CD14-positive monocyte (primary cell): ENCODE measurements at regions not wholly inside any gene's neighbourhood (a gene's known extent, or its start where the extent isn't known, plus 50 kb on each side); places are given as distances from the start of the nearest gene placed in this dataset.

Experiments
- DNase-seq, 3 donors: peaks; one replicate each; pipeline ENCODE4 v3.0.0-alpha.2; 2011 to 2022
- H2AFZ ChIP-seq: 2 replicates; pipeline ENCODE4 v1.6.0; 2012; ENCODE audit warnings: mild to moderate bottlenecking, low read depth, low read length, inconsistent platforms; ENCODE audit not compliant: insufficient read depth, poor library complexity, severe bottlenecking
- H3K27ac ChIP-seq, 2 donors: 1 replicate in 1 of 2; 2 replicates in 1 of 2; pipeline ENCODE4 v1.5.1; 2012 to 2013; ENCODE audit warnings: low read length in 2 of 2, control low read depth in 1 of 2, inconsistent platforms in 1 of 2, low read depth in 1 of 2, mild to moderate bottlenecking in 1 of 2
- H3K27me3 ChIP-seq, 2 donors: one replicate each; pipeline versions ENCODE4 v1.6.0 to v1.6.1; 2011 to 2013; ENCODE audit warnings: low read length in 2 of 2; ENCODE audit not compliant: control insufficient read depth in 2 of 2, insufficient read depth in 2 of 2
- H3K36me3 ChIP-seq, 2 donors: replicated peaks in 1 of 2; 1 replicate in 1 of 2; 2 replicates in 1 of 2; pipeline versions ENCODE4 v1.5.1 to v1.6.1; 2012 to 2013; ENCODE audit warnings: low read length in 2 of 2, control low read depth in 1 of 2, inconsistent platforms in 1 of 2, mild to moderate bottlenecking in 1 of 2; ENCODE audit not compliant: insufficient read depth in 2 of 2, control insufficient read depth in 1 of 2
- H3K4me1 ChIP-seq, 2 donors: 1 replicate in 1 of 2; 2 replicates in 1 of 2; pipeline versions ENCODE4 v1.5.1 to v1.6.1; 2012 to 2013; ENCODE audit warnings: low read length in 2 of 2, control low read depth in 1 of 2, inconsistent platforms in 1 of 2, mild to moderate bottlenecking in 1 of 2, moderate library complexity in 1 of 2; ENCODE audit not compliant: insufficient read depth in 2 of 2, control insufficient read depth in 1 of 2
- H3K4me2 ChIP-seq: replicated peaks from 2 replicates; pipeline ENCODE3; 2012; ENCODE audit warnings: low read length, moderate library complexity, mild to moderate bottlenecking; ENCODE audit not compliant: poor library complexity, severe bottlenecking; ENCODE audit errors: extremely low read depth
- H3K4me3 ChIP-seq, 3 experiments: fragments of 200-600 bp in 1 of 3; sonication (generic) in 1 of 3; replicated peaks in 1 of 3; 1 replicate in 2 of 3; 2 replicates in 1 of 3; pipeline ENCODE4 v1.5.1; 2011 to 2013; ENCODE audit warnings: low read length in 3 of 3, mild to moderate bottlenecking in 3 of 3, control low read depth in 2 of 3, low read depth in 2 of 3, inconsistent platforms in 1 of 3, moderate library complexity in 1 of 3
- H3K79me2 ChIP-seq: 2 replicates; pipeline ENCODE4 v1.6.0; 2012; ENCODE audit warnings: mild to moderate bottlenecking, control low read depth, inconsistent platforms, low read length, moderate library complexity; ENCODE audit not compliant: insufficient read depth
- H3K9ac ChIP-seq: 2 replicates; pipeline ENCODE4 v1.6.0; 2017; ENCODE audit warnings: low read length, mild to moderate bottlenecking; ENCODE audit not compliant: insufficient read depth, poor library complexity, severe bottlenecking
- H3K9me3 ChIP-seq, 2 donors: replicated peaks in 1 of 2; 1 replicate in 1 of 2; 2 replicates in 1 of 2; pipeline versions ENCODE4 v1.5.1 to v1.6.1; 2012 to 2013; ENCODE audit warnings: low read length in 2 of 2, control low read depth in 1 of 2; ENCODE audit not compliant: control insufficient read depth in 1 of 2, insufficient read depth in 1 of 2
- H4K20me1 ChIP-seq: 2 replicates; pipeline ENCODE4 v1.6.0; 2012; ENCODE audit warnings: mild to moderate bottlenecking, low read length, control low read depth, moderate library complexity; ENCODE audit not compliant: insufficient read depth
- H3K27ac Mint-ChIP-seq, 7 donors: one replicate each; pipeline ENCODE4 v1.8.0; 2020; ENCODE audit warnings: mild to moderate bottlenecking in 7 of 7, mixed read lengths in 7 of 7, moderate library complexity in 6 of 7, inconsistent platforms in 2 of 7
- H3K27me3 Mint-ChIP-seq, 3 donors: one replicate each; pipeline ENCODE4 v1.8.0; 2021 to 2022; ENCODE audit warnings: low read depth in 3 of 3, mild to moderate bottlenecking in 3 of 3, mixed read lengths in 3 of 3, moderate library complexity in 3 of 3, inconsistent platforms in 1 of 3
- H3K36me3 Mint-ChIP-seq, 2 donors: one replicate each; pipeline ENCODE4 v1.8.0; 2020; ENCODE audit warnings: mixed read lengths in 2 of 2, inconsistent platforms in 1 of 2, mild to moderate bottlenecking in 1 of 2
- H3K4me1 Mint-ChIP-seq: one replicate; pipeline ENCODE4 v1.8.0; 2020; ENCODE audit warnings: mild to moderate bottlenecking, mixed read lengths
- H3K4me3 Mint-ChIP-seq, 2 donors: one replicate each; pipeline ENCODE4 v1.8.0; 2020; ENCODE audit warnings: mild to moderate bottlenecking in 2 of 2, mixed read lengths in 2 of 2, moderate library complexity in 1 of 2
- H3K9me3 Mint-ChIP-seq, 7 donors: one replicate each; pipeline ENCODE4 v1.8.0; 2020 to 2022; ENCODE audit warnings: mixed read lengths in 7 of 7, mild to moderate bottlenecking in 6 of 7, moderate library complexity in 6 of 7, inconsistent platforms in 2 of 7
- CTCF ChIP-seq: fragments of 200-600 bp; IDR thresholded peaks from one replicate; pipeline ENCODE4 v1.8.0; 2022; ENCODE audit warnings: antibody characterized with exemption, mild to moderate bottlenecking
- WGBS: methylation state at CpG from one replicate; pipeline ENCODE4 v1.1.5; 2013; ENCODE audit warnings: missing lambda C conversion rate; ENCODE audit not compliant: insufficient coverage; 5-methylcytosine and 5-hydroxymethylcytosine counted together
- intact Hi-C, 2 donors: fragments of 100-400 bp; cut with micrococcal nuclease; formaldehyde crosslinking; loops; one replicate each; pipeline versions ENCODE4 v1.15.0 to v1.15.1; 2023

- no peak overlapping the region for H3K27ac Mint-ChIP-seq
- H3K4me3 Mint-ChIP-seq, result no peak overlapping the region
- Histone ChIP-seq H3K27ac (no peak overlapping the region), H3K27me3 (no peaks in the 10 kb centered on the region), H2AFZ (no peak overlapping the region), H3K4me1 (no peaks in the 10 kb centered on the region), H4K20me1 (no peaks in the 10 kb centered on the region), H3K9me3 (no peaks in the 10 kb centered on the region), H3K36me3 (no peaks in the 10 kb centered on the region), H3K4me3 (no peak overlapping the region), H3K9ac (no peak overlapping the region), H3K4me2 (no peak overlapping the region), H3K79me2 (no peaks in the 10 kb centered on the region)
- H3K9me3 Mint-ChIP-seq, result peaks cover 0 to 4% (median 0%) of the 10 kb centered on the region in 7 donors
- no peak for DNase-seq
- WGBS, result 100% methylated on average over 1 of the region's 4 CpGs
- peaks cover 0 to 1% (median 0%) of the 10 kb centered on the region in 3 donors for H3K27me3 Mint-ChIP-seq
- H3K36me3 Mint-ChIP-seq, result no peaks in the 10 kb centered on the region
- no peak for TF ChIP-seq CTCF
- no peaks in the 10 kb centered on the region for H3K4me1 Mint-ChIP-seq
- intact Hi-C loops, result loop anchor here in 1 of 2 donors (2.0 kb wide), 1 partner anchor 31 kb away; no protein-coding TSS in a partner anchor
Measured at GRCh38 chr2:145797692-145798091, 1277.8 kb upstream of the ZEB2 start.

- Mint-ChIP-seq H3K9me3 (peaks cover 0 to 5% (median 0%) of the 10 kb centered on the region in 7 donors), H3K27ac (no peak overlapping the region), H3K4me1 (no peaks in the 10 kb centered on the region), H3K27me3 (peaks cover 0 to 1% (median 0%) of the 10 kb centered on the region in 3 donors), H3K36me3 (no peaks in the 10 kb centered on the region), H3K4me3 (no peak overlapping the region)
- H3K79me2 ChIP-seq, result no peaks in the 10 kb centered on the region
- H3K4me1 ChIP-seq, result no peaks in the 10 kb centered on the region
- no peak for DNase-seq
- H3K27me3 ChIP-seq, result no peaks in the 10 kb centered on the region
- no peaks in the 10 kb centered on the region for H4K20me1 ChIP-seq
- H3K9me3 ChIP-seq, result no peaks in the 10 kb centered on the region
- no peak overlapping the region for H3K4me3 ChIP-seq
- no peak overlapping the region for H3K27ac ChIP-seq
- WGBS, result 100% methylated on average over 2 of the region's 3 CpGs
- no peak overlapping the region for H3K9ac ChIP-seq
- no peak overlapping the region for H3K4me2 ChIP-seq
- H3K36me3 ChIP-seq, result no peaks in the 10 kb centered on the region
- intact Hi-C loops, result no loop called here
- no peak overlapping the region for H2AFZ ChIP-seq
- no peak for TF ChIP-seq CTCF
Measured at GRCh38 chr2:145792745-145793144, 1272.8 kb upstream of the ZEB2 start.
